Right lobe of liver (tissue), 4 donors: ENCODE measurements at regions not wholly inside any gene's neighbourhood (a gene's known extent, or its start where the extent isn't known, plus 50 kb on each side); places are given as distances from the start of the nearest gene placed in this dataset.

Source experiments
- POLR2A ChIP-seq: fragments of 450-650 bp; IDR thresholded peaks from one replicate; pipeline ENCODE4 v1.6.1; 2017; ENCODE audit warnings: antibody characterized with exemption, mild to moderate bottlenecking
- TF ChIP-seq, protein P1 (sequence below), 4 donors: fragments of 200-600 bp in 3 of 4; fragments of 450-650 bp in 1 of 4; IDR thresholded peaks; one replicate each; pipeline versions ENCODE4 v1.5.1 to v1.8.0; 2016 to 2022; ENCODE audit warnings: antibody characterized with exemption in 4 of 4, mild to moderate bottlenecking in 2 of 4
- donor health status: DM: no; HTN: no; CAD: no.
- donor health status: DM: no; HTN: no; CAD: no.
- donor health status: DM: no; HTN: yes; CAD: no.

DNA sequence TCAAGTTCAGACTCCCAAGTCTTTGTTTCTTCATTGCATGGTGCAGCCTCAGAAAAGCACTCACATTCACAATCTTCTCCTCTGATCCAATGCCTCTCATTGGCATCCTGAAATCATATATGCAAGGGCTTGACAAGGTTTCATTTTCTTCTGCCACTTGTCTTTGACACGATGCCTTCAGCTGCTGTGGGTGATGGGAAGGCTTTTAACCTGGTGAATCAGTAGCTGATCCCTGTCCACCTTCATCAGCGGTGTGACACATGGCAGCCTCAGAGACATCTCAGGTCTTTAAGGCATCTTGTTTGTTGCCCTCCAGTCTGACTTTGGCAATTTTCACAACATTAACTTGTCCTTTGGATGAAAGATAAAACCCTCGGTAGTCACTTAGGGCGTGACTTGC is 147.2 kb downstream of the PRELID2 start:
- TF ChIP-seq, protein P1, sequence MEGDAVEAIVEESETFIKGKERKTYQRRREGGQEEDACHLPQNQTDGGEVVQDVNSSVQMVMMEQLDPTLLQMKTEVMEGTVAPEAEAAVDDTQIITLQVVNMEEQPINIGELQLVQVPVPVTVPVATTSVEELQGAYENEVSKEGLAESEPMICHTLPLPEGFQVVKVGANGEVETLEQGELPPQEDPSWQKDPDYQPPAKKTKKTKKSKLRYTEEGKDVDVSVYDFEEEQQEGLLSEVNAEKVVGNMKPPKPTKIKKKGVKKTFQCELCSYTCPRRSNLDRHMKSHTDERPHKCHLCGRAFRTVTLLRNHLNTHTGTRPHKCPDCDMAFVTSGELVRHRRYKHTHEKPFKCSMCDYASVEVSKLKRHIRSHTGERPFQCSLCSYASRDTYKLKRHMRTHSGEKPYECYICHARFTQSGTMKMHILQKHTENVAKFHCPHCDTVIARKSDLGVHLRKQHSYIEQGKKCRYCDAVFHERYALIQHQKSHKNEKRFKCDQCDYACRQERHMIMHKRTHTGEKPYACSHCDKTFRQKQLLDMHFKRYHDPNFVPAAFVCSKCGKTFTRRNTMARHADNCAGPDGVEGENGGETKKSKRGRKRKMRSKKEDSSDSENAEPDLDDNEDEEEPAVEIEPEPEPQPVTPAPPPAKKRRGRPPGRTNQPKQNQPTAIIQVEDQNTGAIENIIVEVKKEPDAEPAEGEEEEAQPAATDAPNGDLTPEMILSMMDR (IDR thresholded peaks at IDR 0.05): no peak
- no peak for TF ChIP-seq POLR2A
